ENCODE measurements at regions not wholly inside any gene's neighbourhood (a gene's known extent, or its start where the extent isn't known, plus 50 kb on each side); places are given as distances from the start of the nearest gene placed in this dataset.
"Not testable (repeated sequence)": the region's sequence is repeated elsewhere in the genome, so short reads cannot be mapped to it uniquely, and the experiment has no call there.

DNA sequence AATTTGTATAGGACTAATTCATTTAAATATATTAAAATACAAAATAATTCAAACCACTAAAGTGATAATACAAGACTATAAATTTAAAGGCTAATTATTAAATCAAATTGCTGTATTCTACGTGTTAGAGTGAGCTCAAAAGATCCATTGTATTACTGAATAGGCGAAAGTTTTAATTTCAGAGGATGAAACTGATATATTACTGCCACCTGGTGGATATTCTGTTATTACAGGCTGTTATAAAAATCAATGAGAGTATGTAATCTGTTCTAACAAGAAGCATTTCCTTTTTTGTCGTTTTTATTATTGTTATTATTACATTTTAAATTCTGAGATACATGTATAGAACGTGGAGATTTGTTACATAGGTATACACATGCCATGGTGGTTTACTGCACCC lies 1239.6 kb upstream of the USP9Y start:
- TF ChIP-seq, protein P1, sequence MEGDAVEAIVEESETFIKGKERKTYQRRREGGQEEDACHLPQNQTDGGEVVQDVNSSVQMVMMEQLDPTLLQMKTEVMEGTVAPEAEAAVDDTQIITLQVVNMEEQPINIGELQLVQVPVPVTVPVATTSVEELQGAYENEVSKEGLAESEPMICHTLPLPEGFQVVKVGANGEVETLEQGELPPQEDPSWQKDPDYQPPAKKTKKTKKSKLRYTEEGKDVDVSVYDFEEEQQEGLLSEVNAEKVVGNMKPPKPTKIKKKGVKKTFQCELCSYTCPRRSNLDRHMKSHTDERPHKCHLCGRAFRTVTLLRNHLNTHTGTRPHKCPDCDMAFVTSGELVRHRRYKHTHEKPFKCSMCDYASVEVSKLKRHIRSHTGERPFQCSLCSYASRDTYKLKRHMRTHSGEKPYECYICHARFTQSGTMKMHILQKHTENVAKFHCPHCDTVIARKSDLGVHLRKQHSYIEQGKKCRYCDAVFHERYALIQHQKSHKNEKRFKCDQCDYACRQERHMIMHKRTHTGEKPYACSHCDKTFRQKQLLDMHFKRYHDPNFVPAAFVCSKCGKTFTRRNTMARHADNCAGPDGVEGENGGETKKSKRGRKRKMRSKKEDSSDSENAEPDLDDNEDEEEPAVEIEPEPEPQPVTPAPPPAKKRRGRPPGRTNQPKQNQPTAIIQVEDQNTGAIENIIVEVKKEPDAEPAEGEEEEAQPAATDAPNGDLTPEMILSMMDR (IDR thresholded peaks at IDR 0.05; ENCODE audit: insufficient read depth, low read depth, low read length) = peak; percentile 13
- H3K4me3 ChIP-seq (ENCODE audit: low read depth, low read length); DNase-seq (ENCODE audit: low read depth): not testable (repeated sequence)

DNA sequence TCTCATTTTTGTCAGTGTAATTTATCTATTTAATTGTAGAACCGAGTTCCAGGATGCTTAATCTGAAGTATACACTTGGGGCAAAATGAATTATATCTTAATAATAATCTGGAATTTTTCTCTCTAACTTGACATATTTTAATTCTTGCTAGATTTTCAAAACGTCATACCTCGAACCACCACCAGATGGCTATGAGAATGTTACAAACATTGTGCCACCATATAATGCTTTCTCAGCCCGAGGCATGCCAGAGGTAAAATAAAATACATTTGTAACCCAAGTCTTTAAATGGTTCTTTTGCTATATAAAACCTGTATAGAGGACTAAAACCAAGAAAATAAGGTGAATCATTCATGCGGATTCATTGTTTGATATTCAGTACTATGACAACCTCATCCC lies 1234.3 kb upstream of the USP9Y start:
- not testable (repeated sequence) for DNase-seq (ENCODE audit: low read depth); H3K4me3 ChIP-seq (ENCODE audit: low read depth, low read length)

Data from fibroblast of villous mesenchyme (primary cell).